Astrocyte of the cerebellum (primary cell): ENCODE measurements at regions not wholly inside any gene's neighbourhood (a gene's known extent, or its start where the extent isn't known, plus 50 kb on each side); places are given as distances from the start of the nearest gene placed in this dataset.
"Not testable (repeated sequence)": the region's sequence is repeated elsewhere in the genome, so short reads cannot be mapped to it uniquely, and the experiment has no call there.

Source experiments
- DNase-seq: peaks from one replicate; pipeline ENCODE4 v3.0.0-alpha.2; 2011; ENCODE audit warnings: low read depth
- H3K4me3 ChIP-seq: 2 replicates; pipeline ENCODE4 v1.5.1; 2011; ENCODE audit warnings: mild to moderate bottlenecking, low read depth, low read length, moderate library complexity
- in situ Hi-C: cut with HindIII; loops from 2 replicates; pipeline ENCODE4 v1.10.0; 2017; ENCODE audit warnings: low sequenced_read_pairs
- TF ChIP-seq, protein P1 (sequence below): IDR thresholded peaks from 2 replicates; pipeline ENCODE4 v1.5.1; 2012; ENCODE audit warnings: low read length, low read depth, moderate library complexity, mild to moderate bottlenecking; ENCODE audit errors: missing control alignments

DNA sequence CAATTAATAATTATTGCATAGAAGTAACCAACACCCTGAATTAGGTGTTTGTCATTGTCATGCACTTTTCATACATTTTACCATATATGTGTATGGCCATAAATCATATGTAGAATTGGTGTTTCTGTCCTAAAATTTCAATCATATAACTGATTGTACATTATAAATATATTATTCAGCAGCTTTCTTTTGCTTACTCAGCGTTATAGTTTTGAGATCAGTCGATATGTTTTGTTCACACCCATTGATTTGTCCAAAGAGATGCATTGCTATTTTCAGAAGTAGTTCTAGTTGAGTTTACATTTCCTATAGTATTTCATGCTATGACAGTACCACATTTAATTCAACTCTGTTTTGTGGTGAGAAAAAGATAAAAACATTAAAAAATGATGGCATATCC is 50.5 kb upstream of the PARP4 start:
- in situ Hi-C loops: no loop called here
- DNase-seq: no peak
- H3K4me3 ChIP-seq: no peak overlapping the region
- TF ChIP-seq, protein P1, sequence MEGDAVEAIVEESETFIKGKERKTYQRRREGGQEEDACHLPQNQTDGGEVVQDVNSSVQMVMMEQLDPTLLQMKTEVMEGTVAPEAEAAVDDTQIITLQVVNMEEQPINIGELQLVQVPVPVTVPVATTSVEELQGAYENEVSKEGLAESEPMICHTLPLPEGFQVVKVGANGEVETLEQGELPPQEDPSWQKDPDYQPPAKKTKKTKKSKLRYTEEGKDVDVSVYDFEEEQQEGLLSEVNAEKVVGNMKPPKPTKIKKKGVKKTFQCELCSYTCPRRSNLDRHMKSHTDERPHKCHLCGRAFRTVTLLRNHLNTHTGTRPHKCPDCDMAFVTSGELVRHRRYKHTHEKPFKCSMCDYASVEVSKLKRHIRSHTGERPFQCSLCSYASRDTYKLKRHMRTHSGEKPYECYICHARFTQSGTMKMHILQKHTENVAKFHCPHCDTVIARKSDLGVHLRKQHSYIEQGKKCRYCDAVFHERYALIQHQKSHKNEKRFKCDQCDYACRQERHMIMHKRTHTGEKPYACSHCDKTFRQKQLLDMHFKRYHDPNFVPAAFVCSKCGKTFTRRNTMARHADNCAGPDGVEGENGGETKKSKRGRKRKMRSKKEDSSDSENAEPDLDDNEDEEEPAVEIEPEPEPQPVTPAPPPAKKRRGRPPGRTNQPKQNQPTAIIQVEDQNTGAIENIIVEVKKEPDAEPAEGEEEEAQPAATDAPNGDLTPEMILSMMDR: no peak

DNA sequence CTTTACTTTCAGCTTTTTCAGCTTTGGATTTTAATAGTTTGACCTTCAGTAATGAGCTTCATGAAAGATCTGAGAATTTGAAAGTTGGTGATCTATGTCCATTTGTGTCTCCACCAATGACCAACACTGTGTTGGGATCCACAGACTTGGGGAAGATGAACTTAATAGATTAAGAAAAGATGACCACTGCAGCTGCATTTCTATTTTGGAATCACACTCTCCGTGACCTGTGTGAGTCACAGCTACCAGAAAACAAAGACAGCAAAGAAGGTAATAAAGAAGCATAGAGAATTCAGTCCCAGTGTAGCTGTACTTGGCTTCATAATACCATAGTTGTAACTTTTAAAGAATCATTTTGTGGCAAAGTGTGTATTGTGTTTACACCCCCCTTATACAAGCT is 51.4 kb upstream of the PARP4 start:
- in situ Hi-C loops, DNase-seq, H3K4me3 ChIP-seq: not testable (repeated sequence)

- H3K4me3 ChIP-seq: no peak overlapping the region
- DNase-seq: no peak
- TF ChIP-seq, protein P1: no peak
- in situ Hi-C loops: no loop called here
These were observed 52.3 kb upstream of the PARP4 start for GRCh38 chr13:24564881-24565280.

- H3K4me3 ChIP-seq, DNase-seq, in situ Hi-C loops: not testable (repeated sequence)
These were observed 55.0 kb upstream of the PARP4 start for GRCh38 chr13:24567593-24567992.

DNA sequence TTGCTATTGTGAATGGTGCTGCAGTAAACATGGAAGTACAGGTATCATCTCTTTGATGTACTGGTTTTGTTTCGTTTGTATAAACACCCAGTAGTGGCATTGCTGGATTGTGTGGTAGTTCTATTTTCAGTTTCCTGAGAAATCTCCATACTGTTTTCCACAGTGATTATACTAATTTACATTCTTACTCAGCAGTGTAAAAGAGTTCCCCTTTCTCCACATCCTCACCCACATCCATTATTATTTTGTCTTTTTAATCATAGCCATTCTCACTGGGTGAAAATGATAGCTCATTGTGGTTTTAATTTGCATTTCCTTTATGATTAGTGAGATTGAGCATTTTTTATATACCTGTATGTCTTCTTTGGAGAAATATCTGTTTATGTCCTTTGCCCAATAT is 62.3 kb upstream of the PARP4 start:
- TF ChIP-seq, protein P1: no peak
- in situ Hi-C loops: no loop called here
- no peak for DNase-seq
- H3K4me3 ChIP-seq: no peak overlapping the region

- TF ChIP-seq, protein P1: peak; percentile 55
- H3K4me3 ChIP-seq: peak overlapping the region; percentile 10
- in situ Hi-C loops, DNase-seq: not testable (repeated sequence)
These were observed 67.7 kb upstream of the PARP4 start for GRCh38 chr13:24580315-24580714.

DNA sequence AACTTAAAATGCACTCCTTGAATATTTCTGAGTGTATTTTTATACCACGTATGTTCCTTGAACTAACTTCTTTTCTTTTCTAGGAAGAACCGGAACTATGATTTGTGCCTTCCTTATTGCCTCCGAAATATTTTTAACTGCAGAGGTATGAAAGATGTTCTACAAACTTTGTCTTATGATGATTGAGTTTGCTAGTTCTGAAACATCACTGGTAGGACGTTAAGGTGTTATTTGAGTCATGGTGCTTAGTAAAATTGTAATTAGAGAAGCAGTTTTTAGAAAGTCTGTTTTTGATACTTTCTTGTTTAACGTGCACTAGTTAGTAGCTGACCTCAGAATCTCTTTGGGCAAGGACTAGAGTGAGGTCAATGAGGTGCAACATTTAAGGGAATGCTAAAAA is 69.0 kb upstream of the PARP4 start:
- H3K4me3 ChIP-seq, DNase-seq, in situ Hi-C loops: not testable (repeated sequence)

DNA sequence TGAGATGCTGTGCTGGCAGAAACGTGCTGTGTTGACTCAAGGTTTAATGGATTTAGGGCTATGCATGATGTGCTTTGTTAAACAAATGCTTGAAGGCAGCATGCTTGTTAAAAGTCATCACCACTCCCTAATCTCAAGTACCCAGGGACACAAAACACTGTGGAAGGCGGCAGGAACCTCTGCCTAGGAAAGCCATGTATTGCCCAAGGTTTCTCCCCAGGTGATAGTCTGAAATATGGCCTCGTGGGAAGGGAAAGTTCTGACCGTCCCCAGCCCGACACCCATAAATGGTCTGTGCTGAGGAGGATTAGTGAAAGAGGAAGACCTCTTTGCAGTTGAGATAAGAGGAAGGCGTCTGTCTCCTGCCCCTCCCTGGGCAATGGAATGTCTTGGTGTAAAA is 79.1 kb upstream of the PARP4 start:
- in situ Hi-C loops: not testable (repeated sequence)

GRCh38 chr13:24597906-24598670 is 82.1 kb upstream of the ATP12A start:
- in situ Hi-C loops, DNase-seq, H3K4me3 ChIP-seq: not testable (repeated sequence)

More for the DNA sequence above, 79.1 kb upstream of the PARP4 start:
- DNase-seq, H3K4me3 ChIP-seq: not testable (repeated sequence)

DNA sequence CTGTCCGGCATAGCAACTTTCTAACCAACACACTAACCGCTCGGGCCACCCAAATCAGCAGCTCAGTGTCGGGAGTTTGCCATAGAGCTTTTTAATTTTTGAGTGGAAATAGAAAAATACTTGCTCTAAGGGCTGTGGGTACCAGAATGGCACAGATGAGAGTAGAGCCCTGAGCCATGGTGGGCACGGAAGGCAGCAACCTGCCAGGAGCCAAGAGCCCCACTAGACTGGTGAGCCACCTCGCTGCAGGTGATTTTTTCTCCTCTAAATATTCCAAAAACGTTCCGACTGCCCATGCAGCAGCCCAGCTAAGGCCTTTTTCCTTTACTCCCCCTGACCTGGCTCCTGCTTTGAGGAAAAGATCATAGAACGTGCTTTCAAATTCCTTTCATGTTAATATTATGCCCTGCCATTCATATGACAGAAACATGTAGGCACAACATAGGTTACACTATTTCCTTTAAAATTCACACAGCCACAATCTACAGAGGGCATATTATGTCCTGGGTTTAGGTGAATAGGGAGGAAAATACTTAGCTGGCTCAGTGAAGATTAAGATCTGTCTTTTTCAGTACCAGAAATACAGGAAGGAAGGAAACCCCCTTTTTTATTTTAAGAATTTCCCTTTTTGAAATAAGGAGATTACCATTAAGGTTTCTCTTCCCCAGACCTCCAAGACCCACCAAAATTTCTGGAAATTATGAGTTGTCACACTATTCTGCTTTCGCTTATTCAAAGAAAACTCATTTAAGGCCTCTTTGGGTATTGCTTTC is 81.0 kb upstream of the ATP12A start:
- in situ Hi-C loops, DNase-seq, H3K4me3 ChIP-seq: not testable (repeated sequence)
